HG03045 (cell line): ENCODE measurements at regions not wholly inside any gene's neighbourhood (a gene's known extent, or its start where the extent isn't known, plus 50 kb on each side); places are given as distances from the start of the nearest gene placed in this dataset.
"Not testable (repeated sequence)": the region's sequence is repeated elsewhere in the genome, so short reads cannot be mapped to it uniquely, and the experiment has no call there.

Experiments used
- ATAC-seq: cut with Tn5 transposase; IDR thresholded peaks from one replicate; pipeline ENCODE4 v1.9.1; 2021; ENCODE audit warnings: mild to moderate bottlenecking, moderate library complexity; ENCODE audit not compliant: unreplicated experiment

DNA sequence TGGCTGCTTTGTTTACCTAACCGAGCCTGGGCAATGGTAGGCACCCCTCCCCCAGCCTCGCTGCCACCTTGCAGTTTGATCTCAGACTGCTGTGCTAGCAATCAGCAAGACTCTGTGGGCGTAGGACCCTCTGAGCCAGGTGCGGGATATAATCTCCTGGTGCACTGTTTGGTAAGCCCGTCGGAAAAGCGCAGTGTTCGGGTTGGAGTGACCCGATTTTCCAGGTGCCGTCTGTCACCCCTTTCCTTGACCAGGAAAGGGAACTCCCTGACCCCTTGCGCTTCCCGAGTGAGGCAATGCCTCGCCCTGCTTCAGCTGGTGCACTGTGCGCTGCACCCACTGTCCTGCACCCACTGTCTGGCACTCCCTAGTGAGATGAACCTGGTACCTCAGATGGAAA, 482.2 kb upstream of the SMC2 start:
- not testable (repeated sequence) for ATAC-seq

DNA sequence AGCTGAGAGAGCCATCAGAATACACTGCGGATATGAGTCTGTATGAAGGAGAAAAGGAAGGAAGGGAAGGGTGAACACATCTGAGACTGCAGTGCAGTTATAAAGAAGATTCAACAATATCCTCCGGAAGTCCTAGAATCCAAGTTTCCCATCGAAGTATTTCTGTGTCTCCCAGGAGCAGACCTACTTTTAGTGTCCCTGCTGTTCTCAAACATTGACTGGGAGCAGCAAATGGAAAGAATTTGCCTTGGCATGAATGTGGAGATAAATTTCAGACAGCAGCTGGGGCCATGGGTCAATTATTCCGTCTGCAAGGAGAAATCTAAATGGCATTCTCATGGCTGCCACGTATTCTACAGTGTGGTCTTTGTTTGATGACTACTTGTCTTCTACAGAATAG, 478.1 kb upstream of the SMC2 start:
- no peak for ATAC-seq

DNA sequence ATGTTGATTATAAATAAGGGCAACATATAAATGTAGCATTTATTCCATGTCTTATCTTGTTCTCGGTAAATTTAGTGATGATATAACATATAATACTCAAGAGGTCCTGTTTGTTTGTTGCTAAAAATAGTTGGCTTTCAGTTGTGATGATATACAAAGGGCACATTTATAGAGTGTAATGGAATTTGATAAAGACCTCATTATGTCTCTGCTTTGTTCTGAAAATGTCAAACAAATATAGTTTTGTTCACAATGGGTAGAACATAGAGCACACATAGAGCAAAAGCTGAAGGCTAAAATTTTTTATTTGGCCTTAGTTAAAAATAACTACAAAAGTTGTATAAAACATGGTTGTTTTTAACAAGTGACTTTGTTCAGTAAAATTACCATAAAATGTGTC, 477.1 kb upstream of the SMC2 start:
- ATAC-seq, result no peak

DNA sequence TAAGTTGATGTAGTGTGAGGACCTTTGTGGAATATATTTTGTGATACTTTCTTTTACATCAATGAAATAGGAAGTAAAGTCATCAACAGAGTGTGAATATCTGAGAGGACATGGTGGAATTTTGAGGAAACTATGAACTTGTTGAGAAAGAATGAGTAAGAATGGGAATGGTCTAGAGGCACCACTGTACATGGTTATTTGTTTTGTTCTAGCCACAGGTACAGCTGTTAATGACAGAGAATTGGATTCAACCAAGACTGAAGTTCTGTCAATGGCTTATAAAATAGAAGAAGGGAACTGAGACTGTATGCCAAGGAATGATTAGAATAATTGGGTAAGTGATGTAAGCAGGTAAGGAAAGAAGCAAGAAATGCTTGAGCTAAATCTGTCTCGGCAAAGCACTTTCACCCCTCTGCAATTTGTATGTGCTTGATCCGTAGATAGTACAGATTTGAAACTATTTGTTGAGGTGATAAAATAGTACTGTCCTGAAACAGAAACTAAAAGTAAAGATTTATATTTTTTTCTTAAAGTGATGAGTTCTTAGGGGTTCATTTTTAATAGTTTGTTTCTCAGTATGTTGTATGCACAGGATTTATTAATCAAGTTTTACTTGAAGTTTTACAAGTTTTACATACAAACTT, 468.8 kb upstream of the SMC2 start:
- no peak for ATAC-seq

DNA sequence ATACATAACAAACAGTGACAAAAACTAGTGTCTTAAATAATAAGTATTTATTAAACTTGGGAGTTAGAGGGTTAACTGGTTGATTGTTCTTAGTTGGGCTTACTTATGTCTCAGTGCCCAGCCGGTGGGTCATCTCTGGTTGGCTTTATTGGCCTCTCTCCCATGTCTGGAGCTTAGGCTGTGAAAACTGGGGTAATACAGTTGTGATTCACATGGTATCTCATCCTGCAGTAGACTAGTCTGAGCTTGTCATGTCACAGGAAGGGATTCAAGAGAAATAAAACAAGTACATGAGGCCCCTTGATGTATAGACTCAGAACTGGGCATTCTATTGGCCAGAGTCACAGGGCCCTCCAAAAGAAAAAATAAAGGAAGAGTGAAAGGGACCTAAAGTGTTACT, 466.4 kb upstream of the SMC2 start:
- no peak for ATAC-seq

DNA sequence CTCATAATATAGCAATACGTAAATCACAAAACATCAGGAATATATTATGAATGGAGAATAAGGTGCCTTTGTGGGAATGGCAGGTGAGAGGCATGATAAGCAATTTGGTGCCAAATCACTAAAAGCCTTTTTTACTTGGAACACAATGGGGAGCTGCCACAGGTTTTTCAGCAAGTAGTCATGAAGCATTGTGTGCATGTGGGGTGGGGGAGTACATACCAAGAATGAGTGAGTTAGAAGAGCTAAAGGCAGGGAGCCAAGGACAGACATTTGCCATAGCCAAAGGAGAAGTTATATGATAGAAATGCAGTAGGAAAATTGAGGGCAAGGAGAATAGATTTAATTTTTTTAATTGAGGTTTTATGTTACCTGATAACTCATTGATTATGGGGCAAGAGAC, 445.0 kb upstream of the SMC2 start:
- ATAC-seq, result no peak

DNA sequence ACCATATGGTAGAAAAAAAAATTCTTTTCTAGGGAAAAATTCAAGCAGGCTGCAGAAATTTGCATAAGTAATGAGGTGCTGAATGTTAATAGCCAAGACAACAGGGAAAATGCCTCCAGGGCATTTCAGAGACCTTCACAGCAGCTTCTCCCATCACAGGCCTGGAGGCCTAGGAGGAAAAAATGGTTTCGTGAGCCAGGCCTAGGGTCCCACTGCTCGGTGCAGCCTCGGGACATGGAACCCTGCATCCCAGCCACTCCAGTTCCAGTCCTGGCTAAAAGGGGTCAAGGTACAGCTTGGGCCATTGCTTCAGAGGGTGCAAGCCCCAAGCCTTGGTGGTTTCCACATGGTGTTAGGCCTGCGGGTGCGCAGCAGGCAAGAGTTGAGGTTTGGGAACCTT, 436.0 kb upstream of the SMC2 start:
- no peak for ATAC-seq

DNA sequence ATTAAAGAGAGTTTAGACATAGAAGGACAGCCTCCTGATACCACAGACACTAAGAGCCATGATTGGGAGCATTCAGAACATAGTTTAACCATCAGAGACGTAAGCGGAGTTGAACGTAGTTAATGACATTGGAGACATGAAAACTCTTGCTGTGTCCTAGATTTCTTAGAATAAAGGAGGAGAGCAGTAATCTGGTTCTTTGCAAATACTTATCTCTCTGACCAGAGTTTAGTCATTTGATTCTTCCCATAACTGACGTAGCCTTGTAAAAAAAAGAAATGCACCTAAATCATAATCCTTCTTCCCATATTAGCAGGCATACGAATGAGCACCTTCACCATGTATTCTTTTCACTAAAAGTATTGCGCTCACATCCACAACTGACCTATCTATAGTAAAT, 433.3 kb upstream of the SMC2 start:
- no peak for ATAC-seq

DNA sequence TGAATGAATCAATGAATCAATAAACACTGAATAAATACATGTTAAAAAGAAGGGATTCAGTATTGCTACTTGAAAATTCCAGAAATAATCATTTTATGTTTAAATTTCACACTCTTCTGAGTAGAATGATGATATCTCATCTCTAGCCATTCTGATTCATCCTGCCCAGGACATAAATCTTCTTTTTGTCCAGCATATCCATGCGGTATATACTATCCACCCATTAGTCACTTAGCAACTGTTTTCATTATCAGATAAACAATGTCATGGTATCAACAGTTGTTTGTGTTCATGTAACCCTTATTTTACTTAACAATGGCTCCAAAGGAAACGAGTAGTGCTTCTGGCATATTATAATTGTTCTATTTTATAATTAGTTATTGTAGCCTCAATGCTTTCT, 432.4 kb upstream of the SMC2 start:
- ATAC-seq, result no peak

DNA sequence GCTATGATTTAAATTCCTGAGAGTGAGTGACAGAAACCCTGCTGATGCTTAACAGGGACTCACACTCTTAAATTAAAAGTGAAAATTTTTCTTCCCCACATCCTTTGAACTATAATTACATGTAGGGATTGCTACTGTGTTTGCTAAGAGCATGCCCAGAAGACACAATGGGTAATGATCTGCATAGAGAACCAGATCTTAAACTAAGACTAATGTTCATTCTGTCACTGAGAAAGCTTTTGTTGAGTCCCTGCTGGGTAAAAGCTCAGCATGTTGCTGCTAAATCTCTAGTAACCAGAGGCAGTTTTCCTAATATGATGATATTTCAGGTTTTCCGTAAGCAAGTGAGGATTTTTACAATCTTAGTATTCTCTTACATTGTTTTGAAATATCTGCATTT, 424.8 kb upstream of the SMC2 start:
- no peak for ATAC-seq

DNA sequence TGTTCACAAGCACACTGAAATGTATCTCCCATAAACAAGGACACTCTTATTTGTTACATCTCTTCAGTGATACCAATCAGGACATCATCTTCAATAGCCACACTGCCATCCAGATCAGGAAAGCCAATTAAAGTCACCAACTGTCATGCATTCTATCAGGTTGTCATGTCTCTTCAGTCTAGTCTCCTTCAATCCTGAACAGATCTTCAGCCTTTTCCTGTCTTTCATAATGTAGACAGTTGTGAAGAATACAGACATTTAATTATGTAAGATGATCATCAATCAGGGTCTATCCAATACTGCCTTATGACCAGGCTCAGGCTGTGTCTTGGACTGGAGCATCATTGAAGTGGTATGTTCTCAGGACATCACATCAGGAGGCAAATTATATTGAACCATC, 419.8 kb upstream of the SMC2 start:
- ATAC-seq, result no peak

DNA sequence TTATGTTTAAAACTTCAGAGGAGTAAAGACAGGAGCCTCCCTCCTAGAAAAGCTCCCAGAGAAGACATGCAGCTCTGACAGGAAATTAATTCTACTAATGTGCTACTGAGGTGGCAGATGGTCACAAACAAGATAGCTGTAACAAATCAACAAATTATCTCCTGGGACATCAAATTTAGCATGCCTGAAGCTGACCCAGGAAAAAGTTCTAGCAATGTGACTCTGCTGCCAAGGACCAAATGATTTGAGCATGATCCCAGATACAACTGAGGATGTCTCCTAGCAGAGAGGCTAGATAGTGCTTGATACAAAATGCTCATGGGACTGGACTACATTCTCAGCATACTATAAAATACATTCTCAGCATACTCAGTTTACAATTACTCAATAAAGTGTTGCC, 413.5 kb upstream of the SMC2 start:
- no peak for ATAC-seq

DNA sequence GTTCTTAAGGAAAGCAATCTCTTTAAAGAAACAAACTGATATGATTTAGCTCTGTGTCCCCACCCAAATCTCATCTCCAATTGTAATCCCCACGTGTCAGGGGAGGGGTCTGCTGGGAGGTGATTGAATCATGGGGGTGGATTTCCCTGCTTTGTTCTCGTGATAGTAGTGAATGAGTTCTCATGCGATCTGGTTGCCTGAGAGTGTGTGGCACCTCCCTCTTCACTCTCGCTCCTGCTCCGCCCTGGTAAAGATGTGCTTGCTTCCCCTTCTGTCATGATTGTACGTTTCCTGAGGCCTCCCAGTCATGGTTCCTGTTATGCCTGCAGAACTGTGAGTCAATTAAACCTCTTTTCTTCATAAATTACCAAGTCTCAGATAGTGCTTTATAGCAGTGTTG, 412.7 kb upstream of the SMC2 start:
- no peak for ATAC-seq

DNA sequence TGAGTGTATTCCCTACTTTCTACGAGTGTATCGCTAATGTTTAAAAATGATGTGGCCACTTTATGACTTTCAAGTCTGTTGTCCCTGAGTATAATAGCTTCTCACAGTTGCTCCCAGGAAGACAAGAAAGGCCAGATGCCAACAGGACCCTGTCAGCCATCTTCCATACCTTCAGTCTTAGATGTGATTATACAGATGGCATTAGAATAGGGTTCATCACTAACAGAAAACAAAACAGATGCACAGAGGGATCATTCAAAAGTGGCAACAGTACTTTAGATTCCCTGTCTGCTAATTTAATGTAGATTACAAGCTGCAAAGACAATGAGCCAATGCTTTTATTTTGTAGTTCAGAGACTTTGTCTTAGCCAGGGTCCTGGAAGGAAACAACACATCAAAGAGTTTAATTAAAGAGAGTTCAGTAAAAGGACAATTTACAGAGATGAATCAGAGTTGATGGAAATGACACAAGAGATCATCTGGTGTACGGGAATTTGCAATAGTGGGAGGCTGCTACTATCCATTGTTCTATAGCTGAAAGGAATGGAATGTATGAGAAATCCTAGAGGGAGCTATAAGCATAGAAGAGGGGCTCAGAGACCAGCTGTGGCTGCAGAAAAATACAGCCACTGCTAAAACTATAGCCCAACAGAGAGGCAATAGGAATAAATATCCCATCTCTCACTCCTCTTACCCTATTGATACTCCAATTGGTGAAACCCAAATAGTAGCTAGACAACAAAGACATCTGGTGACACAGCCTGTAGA, 393.7 kb upstream of the SMC2 start:
- ATAC-seq, result no peak

DNA sequence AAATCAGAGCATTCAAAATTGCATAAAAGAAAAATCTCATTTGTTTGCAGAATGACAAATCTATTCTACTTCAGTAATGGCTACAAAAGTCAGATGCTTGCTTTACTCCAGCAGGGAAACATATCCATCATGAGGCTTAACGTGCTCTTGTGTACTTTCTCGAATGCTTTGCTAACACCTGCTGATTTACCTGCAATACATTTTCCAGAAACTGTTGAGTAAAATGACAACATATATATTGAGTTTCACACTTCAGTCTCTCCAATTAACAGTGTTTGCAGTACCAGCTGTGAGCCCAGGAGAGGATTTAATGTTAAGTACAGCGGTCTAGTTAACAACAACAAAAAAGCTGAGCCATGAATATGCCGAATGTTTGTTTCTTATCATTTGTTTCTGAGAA, 391.5 kb upstream of the SMC2 start:
- ATAC-seq, result no peak

DNA sequence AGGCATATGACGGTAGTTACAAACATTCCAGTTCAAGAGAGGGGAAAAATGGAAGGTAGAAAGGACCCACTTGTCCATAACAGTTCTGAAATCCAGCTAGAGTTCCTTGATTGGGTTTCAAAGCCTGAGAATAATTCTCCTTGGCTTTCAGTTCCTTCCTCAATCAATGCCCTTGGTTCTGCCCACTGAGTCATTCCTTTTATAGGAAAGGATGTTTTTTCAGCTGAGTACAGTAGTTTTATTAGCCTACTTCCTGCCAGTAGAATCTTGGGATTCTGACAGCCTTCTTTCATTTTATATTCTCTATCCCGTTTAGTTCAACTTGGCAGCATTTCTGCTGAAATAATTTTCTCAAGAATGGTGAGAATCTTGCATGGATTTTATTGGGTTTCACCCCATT, 386.9 kb upstream of the SMC2 start:
- no peak for ATAC-seq

DNA sequence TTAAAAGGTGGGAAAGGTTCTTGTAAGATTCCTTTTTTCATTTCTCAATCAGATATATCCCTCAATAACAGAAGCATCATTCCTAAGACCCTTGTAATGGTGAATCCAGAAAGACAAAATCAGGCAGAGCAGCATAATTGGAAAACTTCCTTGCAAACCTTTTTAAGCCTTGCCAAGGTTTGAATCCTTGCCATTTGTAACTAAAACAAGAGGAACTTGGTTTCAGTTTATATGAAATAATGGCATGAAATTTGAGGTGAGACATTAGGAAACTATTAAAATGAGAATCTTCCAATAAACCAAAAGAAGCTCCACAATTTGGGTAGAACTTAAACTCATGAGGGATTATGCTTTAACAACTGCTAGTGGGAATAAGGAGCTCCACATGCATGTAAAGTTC, 384.7 kb upstream of the SMC2 start:
- ATAC-seq, result no peak

DNA sequence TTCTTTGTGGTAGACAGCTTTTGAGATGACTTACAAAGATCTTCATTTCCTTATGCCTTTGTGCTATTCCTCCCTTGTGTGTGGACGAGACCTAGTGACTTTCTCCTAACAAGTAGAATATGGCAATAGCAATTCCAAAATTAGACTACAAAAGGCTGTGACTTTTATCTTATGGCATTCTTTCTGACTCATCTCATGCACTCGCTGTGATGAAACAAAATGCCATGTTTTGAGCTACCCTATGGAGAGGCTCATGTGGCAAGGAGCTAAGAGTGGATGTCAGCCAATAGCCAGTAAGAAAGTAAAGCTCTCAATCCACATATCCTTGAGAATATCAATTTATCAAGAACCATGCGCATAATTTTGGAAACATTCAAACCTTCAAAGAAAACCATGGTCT, 380.5 kb upstream of the SMC2 start:
- no peak for ATAC-seq

DNA sequence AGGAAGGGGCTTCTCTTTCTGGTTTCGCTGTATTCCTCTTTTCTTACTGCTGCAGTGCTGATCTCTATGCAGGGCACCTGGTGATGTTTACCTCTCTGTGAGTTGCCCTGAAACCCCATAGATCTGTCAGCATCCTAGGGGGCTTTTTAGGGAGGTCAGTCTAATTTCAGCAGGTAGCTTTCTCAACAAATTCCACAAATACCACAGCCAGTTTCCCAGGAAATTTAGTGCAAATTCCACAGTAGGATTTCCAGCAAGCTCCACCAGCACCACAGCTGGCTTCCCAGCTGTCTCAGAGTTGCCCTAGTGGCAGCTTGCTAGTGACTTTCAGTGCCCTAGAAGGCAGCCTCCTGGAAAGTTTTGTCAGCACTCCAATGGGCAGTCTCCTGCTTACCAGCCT, 379.1 kb upstream of the SMC2 start:
- no peak for ATAC-seq

DNA sequence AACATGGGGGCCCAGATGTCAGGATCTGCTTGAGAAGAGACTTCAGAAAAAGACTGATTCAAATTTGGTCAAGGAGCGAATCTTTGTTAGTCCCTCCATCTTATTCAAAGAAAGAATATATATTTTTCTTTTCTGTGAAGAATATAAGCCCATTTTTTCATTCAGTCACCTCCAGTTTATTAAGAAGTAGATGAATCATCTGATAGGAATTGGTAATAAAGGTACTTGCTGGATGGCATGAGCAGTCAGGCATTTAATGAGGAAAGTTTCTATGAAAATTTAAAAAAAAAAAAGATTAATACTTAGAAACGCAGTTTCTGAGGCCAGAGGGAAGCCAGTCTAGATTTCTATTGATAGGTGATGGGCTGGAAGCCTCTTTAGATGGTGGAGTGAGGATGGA, 373.1 kb upstream of the SMC2 start:
- ATAC-seq, result no peak

DNA sequence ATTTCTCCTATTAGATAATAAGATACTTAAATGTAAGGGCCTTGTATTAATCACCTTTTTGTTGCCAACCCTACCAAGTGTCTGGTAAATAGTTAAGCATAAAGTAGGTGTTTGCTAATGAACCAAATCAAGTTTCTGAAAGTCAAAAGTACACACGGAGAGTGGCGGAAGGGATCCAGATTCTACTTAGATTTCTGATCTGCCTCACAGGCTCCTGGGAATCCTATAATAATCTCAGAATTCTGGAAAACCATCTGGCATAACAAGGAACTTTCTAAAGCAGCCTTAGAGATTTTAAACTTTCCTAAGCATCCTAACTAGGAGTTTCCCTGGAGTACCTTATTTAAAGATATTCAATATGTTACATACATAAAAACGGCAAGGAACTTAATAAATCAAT, 363.2 kb upstream of the SMC2 start:
- ATAC-seq, result no peak

DNA sequence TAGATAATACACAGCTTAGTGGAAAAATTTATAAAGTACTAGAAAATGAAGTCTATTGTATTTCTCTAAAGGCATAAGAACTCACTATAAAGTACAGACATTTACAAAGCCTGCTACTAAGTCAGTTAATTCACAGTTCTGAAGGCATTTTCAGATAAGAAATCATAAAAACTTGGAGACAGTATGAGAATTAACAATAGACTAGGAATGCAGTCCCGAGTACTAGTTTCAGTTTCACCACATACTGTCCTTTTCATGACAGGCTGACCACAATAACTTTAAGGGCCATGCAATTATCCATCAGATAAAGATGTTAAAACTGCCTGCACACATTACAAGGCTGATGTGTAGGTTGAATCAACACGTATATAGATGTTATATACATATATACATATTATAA, 362.6 kb upstream of the SMC2 start:
- ATAC-seq, result no peak

DNA sequence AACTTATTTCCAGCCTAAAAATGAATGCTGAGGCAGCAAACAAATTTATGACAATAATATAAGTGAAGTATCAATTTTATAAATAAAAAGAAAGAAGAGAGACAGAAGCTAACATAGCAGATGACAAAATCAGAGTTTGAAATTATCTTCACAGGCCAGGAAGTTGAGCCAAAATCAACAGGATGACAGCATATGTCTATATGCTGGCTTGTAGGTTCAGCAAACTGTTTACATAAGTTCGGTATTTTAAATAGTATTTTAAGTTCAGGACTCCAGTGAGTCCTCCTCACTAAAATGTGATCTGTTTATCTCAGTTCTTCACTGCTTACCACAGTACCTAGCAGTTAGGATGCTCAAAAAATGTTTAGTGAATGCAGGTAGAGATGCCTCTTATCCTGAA, 359.6 kb upstream of the SMC2 start:
- ATAC-seq, result no peak
